ENCODE measurements at regions not wholly inside any gene's neighbourhood (a gene's known extent, or its start where the extent isn't known, plus 50 kb on each side); places are given as distances from the start of the nearest gene placed in this dataset.

DNA sequence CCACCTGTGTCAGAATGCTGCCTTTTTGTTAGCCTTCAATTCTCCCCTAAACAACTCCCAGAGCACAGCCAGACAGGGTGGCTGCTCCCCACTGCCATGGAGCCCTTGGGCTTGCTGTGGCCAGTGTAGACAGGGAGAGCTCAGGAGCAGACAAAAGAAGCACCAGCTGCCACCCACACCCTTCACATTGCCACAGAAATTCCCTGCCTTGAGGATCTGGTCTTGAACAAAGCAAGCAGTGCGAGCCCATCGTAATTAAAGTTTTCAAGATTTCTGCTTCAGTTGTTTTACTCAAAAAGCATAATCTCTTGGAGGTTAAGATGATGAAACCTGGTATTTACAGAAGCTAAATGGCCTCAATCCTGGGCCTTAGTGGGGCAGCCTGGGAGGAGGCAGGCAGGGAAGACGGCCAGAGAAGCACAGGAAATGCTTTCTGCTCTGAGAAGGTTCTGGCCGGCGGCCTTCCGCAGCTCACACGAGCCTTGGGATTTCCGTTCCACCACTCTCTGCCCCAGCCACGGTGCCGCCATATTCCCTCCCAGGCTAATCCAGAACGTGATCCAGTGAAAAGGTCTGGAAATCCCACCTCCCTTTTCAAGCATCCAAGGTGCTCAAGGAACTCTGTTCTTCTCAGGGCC lies 535.2 kb downstream of the BCL11B start:
- no peaks in the 10 kb centered on the region for H3K36me3 ChIP-seq (ENCODE audit: control insufficient read depth, insufficient read depth, low read length)
- no peak overlapping the region for H3K4me3 ChIP-seq (ENCODE audit: low read depth, low read length)
- TF ChIP-seq, protein P1, sequence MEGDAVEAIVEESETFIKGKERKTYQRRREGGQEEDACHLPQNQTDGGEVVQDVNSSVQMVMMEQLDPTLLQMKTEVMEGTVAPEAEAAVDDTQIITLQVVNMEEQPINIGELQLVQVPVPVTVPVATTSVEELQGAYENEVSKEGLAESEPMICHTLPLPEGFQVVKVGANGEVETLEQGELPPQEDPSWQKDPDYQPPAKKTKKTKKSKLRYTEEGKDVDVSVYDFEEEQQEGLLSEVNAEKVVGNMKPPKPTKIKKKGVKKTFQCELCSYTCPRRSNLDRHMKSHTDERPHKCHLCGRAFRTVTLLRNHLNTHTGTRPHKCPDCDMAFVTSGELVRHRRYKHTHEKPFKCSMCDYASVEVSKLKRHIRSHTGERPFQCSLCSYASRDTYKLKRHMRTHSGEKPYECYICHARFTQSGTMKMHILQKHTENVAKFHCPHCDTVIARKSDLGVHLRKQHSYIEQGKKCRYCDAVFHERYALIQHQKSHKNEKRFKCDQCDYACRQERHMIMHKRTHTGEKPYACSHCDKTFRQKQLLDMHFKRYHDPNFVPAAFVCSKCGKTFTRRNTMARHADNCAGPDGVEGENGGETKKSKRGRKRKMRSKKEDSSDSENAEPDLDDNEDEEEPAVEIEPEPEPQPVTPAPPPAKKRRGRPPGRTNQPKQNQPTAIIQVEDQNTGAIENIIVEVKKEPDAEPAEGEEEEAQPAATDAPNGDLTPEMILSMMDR (IDR thresholded peaks at IDR 0.05; ENCODE audit: insufficient read depth, low read depth, low read length) = no peak
- H3K27me3 ChIP-seq (ENCODE audit: control insufficient read depth, insufficient read depth, low read length) = no peaks in the 10 kb centered on the region
- DNase-seq (ENCODE audit: low read depth) = no peak
- ChIA-PET CTCF (no interaction called here), POLR2A (no interaction called here)

DNA sequence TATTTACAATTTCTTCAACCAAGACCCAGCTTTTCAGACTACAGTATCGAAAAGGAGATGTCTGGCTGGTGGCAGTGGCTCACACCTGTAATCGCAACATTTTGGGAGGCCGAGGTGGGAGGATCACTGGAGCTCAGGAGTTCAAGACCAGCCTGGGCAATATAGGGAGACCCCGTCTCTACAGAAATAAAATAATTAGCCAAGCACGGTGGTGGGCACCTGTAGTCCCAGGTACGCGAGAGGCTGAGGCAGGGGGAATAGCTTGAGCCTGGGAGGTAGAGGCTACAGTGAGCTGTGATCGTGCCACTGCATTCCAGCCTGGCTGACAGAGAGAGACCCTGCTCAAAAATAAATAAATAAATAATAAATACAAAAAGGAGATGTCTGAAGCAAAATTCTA lies 530.5 kb downstream of the BCL11B start:
- Histone ChIP-seq H3K36me3 (ENCODE audit: control insufficient read depth, insufficient read depth, low read length) (no peaks in the 10 kb centered on the region), H3K4me3 (ENCODE audit: low read depth, low read length) (no peak overlapping the region), H3K27me3 (ENCODE audit: control insufficient read depth, insufficient read depth, low read length) (no peaks in the 10 kb centered on the region)
- ChIA-PET CTCF (no interaction called here), POLR2A (no interaction called here)
- DNase-seq (ENCODE audit: low read depth) = no peak
- TF ChIP-seq, protein P1 (IDR thresholded peaks at IDR 0.05; ENCODE audit: insufficient read depth, low read depth, low read length) = no peak

DNA sequence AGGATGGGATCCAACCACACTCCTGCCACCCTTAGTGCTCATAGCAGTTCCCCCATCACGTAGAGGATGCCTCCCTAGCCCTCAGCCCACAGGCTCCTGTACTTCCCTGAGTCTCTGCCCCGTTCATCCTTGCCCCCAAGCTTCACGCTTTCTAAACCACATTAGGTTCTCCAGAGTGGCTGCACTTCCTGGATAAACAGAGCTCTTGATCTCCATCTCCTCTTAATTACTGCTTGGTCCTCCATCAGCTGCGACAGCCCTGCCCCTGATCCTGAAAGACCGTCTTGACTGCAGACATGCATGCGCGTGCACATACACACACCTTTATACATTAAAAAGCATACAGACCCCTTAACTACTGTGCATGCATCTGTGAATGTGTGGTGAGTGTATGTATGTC lies 530.0 kb downstream of the BCL11B start:
- DNase-seq (ENCODE audit: low read depth) = no peak
- ChIA-PET CTCF (no interaction called here), POLR2A (no interaction called here)
- TF ChIP-seq, protein P1 (IDR thresholded peaks at IDR 0.05; ENCODE audit: insufficient read depth, low read depth, low read length) = no peak
- no peaks in the 10 kb centered on the region for H3K36me3 ChIP-seq (ENCODE audit: control insufficient read depth, insufficient read depth, low read length)
- no peak overlapping the region for H3K4me3 ChIP-seq (ENCODE audit: low read depth, low read length)
- H3K27me3 ChIP-seq (ENCODE audit: control insufficient read depth, insufficient read depth, low read length) = no peaks in the 10 kb centered on the region

DNA sequence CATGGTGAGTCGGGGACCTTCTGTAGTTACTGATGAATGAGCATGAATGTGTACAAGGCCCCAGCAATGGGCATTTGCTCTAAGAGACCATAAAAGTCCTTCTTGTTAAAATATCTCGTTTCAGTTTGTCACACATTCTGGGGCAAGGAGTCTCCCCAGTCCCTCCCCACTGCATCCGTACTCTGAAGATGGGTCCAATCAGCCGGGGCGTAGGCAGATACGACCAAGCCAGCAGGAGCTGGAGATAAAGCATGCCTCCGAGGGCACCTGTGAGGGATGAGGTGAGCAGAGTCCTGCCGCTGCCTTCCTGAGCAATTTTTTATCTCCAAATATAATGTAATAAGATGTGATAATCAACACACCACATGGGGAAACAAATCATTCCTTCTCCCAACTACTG lies 528.5 kb downstream of the BCL11B start:
- POLR2A ChIA-PET = no interaction called here
- TF ChIP-seq, protein P1 (IDR thresholded peaks at IDR 0.05; ENCODE audit: insufficient read depth, low read depth, low read length) = no peak
- Histone ChIP-seq H3K27me3 (ENCODE audit: control insufficient read depth, insufficient read depth, low read length) (no peaks in the 10 kb centered on the region), H3K36me3 (ENCODE audit: control insufficient read depth, insufficient read depth, low read length) (no peaks in the 10 kb centered on the region), H3K4me3 (ENCODE audit: low read depth, low read length) (no peak overlapping the region)
- no peak for DNase-seq (ENCODE audit: low read depth)
- CTCF ChIA-PET = no interaction called here

DNA sequence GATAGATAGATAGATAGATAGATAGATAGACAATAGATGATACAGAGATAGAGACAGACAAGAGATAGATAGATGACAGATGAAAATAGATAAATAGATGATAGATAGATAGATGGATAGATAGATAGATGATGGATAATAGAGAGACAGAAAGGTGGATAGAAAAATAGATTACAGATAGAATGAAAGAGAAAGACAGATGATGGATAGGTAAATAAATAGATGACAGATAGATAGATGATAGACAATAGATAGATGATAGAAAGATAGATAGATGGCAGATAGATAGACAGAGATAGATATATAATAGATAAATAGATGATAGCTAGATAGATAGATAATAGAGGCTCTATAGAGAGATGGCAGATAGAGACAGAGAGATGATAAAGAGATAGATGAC lies 523.0 kb downstream of the BCL11B start:
- H3K4me3 ChIP-seq (ENCODE audit: low read depth, low read length) = no peak overlapping the region
- TF ChIP-seq, protein P1 (IDR thresholded peaks at IDR 0.05; ENCODE audit: insufficient read depth, low read depth, low read length) = no peak
- ChIA-PET POLR2A (no interaction called here), CTCF (interaction anchor here (0.6 kb wide), 1 partner anchor 1038 kb away, joined by 3 read pairs; no protein-coding TSS in a partner anchor)
- no peak for DNase-seq (ENCODE audit: low read depth)
- no peaks in the 10 kb centered on the region for H3K36me3 ChIP-seq (ENCODE audit: control insufficient read depth, insufficient read depth, low read length)
- H3K27me3 ChIP-seq (ENCODE audit: control insufficient read depth, insufficient read depth, low read length) = no peaks in the 10 kb centered on the region
